ENCODE measurements at regions not wholly inside any gene's neighbourhood (a gene's known extent, or its start where the extent isn't known, plus 50 kb on each side); places are given as distances from the start of the nearest gene placed in this dataset.

DNA sequence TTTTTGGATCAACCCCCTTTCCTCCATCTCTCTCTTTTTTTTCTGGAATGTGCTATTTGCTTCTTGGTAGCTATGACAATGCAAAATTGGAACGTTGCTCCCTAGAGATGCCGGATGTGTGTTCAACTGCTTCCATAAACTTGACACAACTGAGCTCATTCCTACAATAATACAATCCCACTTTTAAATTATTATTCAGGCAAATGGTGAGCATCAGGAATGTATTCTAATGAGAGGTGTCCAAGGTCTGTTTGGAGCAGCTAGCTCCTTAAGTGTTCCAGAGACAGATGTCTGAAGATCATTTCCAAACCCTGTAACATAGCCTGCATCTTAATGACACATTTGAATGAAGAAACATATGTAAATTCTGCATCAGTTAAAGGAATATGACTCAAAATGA is 518.4 kb downstream of the TAF11L14 start:
- no peak overlapping the region for H3K27ac Mint-ChIP-seq
- H3K4me1 ChIP-seq (ENCODE audit: insufficient read depth): no peaks in the 10 kb centered on the region
- no peak overlapping the region for H3K4me3 Mint-ChIP-seq
- no peaks in the 10 kb centered on the region for H3K79me2 ChIP-seq (replicated peaks; ENCODE audit: insufficient read depth)
- H2AFZ ChIP-seq: no peak overlapping the region
- H3K36me3 ChIP-seq (ENCODE audit: insufficient read depth): no peaks in the 10 kb centered on the region
- no peak overlapping the region for H3K4me2 ChIP-seq
- no peak for DNase-seq (ENCODE audit: low spot score)
- peaks cover 3% of the 10 kb centered on the region; the same call in 1 of the 3 replicates for H3K36me3 Mint-ChIP-seq (ENCODE audit: low read depth)
- H3F3A ChIP-seq (replicated peaks; ENCODE audit: low read depth): no peaks in the 10 kb centered on the region
- peaks cover 2% of the 10 kb centered on the region for H3K27me3 Mint-ChIP-seq (ENCODE audit: insufficient read depth, low read depth, poor library complexity)
- ATAC-seq: no peak
- H3K27ac ChIP-seq (ENCODE audit: low read depth): no peak overlapping the region
- H3K27me3 ChIP-seq (ENCODE audit: insufficient read depth): no peaks in the 10 kb centered on the region
- no peaks in the 10 kb centered on the region for H3K9me3 Mint-ChIP-seq
- no peaks in the 10 kb centered on the region for H3K4me1 Mint-ChIP-seq
- H4K20me1 ChIP-seq (replicated peaks; ENCODE audit: insufficient read depth): no peaks in the 10 kb centered on the region
- TF ChIP-seq JUNB (IDR thresholded peaks at IDR 0.05; ENCODE audit: unreplicated experiment): no peak
- no peak for TF ChIP-seq STAT1 (IDR thresholded peaks at IDR 0.05; ENCODE audit: unreplicated experiment)
- TF ChIP-seq EZH2 (IDR thresholded peaks at IDR 0.05; ENCODE audit: low read depth, unreplicated experiment): no peak
- TF ChIP-seq, protein P1, sequence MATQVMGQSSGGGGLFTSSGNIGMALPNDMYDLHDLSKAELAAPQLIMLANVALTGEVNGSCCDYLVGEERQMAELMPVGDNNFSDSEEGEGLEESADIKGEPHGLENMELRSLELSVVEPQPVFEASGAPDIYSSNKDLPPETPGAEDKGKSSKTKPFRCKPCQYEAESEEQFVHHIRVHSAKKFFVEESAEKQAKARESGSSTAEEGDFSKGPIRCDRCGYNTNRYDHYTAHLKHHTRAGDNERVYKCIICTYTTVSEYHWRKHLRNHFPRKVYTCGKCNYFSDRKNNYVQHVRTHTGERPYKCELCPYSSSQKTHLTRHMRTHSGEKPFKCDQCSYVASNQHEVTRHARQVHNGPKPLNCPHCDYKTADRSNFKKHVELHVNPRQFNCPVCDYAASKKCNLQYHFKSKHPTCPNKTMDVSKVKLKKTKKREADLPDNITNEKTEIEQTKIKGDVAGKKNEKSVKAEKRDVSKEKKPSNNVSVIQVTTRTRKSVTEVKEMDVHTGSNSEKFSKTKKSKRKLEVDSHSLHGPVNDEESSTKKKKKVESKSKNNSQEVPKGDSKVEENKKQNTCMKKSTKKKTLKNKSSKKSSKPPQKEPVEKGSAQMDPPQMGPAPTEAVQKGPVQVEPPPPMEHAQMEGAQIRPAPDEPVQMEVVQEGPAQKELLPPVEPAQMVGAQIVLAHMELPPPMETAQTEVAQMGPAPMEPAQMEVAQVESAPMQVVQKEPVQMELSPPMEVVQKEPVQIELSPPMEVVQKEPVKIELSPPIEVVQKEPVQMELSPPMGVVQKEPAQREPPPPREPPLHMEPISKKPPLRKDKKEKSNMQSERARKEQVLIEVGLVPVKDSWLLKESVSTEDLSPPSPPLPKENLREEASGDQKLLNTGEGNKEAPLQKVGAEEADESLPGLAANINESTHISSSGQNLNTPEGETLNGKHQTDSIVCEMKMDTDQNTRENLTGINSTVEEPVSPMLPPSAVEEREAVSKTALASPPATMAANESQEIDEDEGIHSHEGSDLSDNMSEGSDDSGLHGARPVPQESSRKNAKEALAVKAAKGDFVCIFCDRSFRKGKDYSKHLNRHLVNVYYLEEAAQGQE (IDR thresholded peaks at IDR 0.05; ENCODE audit: unreplicated experiment): no peak
- no peak for TF ChIP-seq CREB1 (CRISPR knock-in tag; IDR thresholded peaks at IDR 0.05; ENCODE audit: low read depth)
- no peak for TF ChIP-seq ZNF114 (CRISPR knock-in tag; IDR thresholded peaks at IDR 0.05)
- TF ChIP-seq ZNF331 (CRISPR knock-in tag; IDR thresholded peaks at IDR 0.05; ENCODE audit: low read depth): no peak
- TF ChIP-seq, protein P2, sequence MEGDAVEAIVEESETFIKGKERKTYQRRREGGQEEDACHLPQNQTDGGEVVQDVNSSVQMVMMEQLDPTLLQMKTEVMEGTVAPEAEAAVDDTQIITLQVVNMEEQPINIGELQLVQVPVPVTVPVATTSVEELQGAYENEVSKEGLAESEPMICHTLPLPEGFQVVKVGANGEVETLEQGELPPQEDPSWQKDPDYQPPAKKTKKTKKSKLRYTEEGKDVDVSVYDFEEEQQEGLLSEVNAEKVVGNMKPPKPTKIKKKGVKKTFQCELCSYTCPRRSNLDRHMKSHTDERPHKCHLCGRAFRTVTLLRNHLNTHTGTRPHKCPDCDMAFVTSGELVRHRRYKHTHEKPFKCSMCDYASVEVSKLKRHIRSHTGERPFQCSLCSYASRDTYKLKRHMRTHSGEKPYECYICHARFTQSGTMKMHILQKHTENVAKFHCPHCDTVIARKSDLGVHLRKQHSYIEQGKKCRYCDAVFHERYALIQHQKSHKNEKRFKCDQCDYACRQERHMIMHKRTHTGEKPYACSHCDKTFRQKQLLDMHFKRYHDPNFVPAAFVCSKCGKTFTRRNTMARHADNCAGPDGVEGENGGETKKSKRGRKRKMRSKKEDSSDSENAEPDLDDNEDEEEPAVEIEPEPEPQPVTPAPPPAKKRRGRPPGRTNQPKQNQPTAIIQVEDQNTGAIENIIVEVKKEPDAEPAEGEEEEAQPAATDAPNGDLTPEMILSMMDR (conservative IDR thresholded peaks at IDR 0.05; ENCODE audit: low read depth in 2 of 2): no peak
- TF ChIP-seq, protein P3, sequence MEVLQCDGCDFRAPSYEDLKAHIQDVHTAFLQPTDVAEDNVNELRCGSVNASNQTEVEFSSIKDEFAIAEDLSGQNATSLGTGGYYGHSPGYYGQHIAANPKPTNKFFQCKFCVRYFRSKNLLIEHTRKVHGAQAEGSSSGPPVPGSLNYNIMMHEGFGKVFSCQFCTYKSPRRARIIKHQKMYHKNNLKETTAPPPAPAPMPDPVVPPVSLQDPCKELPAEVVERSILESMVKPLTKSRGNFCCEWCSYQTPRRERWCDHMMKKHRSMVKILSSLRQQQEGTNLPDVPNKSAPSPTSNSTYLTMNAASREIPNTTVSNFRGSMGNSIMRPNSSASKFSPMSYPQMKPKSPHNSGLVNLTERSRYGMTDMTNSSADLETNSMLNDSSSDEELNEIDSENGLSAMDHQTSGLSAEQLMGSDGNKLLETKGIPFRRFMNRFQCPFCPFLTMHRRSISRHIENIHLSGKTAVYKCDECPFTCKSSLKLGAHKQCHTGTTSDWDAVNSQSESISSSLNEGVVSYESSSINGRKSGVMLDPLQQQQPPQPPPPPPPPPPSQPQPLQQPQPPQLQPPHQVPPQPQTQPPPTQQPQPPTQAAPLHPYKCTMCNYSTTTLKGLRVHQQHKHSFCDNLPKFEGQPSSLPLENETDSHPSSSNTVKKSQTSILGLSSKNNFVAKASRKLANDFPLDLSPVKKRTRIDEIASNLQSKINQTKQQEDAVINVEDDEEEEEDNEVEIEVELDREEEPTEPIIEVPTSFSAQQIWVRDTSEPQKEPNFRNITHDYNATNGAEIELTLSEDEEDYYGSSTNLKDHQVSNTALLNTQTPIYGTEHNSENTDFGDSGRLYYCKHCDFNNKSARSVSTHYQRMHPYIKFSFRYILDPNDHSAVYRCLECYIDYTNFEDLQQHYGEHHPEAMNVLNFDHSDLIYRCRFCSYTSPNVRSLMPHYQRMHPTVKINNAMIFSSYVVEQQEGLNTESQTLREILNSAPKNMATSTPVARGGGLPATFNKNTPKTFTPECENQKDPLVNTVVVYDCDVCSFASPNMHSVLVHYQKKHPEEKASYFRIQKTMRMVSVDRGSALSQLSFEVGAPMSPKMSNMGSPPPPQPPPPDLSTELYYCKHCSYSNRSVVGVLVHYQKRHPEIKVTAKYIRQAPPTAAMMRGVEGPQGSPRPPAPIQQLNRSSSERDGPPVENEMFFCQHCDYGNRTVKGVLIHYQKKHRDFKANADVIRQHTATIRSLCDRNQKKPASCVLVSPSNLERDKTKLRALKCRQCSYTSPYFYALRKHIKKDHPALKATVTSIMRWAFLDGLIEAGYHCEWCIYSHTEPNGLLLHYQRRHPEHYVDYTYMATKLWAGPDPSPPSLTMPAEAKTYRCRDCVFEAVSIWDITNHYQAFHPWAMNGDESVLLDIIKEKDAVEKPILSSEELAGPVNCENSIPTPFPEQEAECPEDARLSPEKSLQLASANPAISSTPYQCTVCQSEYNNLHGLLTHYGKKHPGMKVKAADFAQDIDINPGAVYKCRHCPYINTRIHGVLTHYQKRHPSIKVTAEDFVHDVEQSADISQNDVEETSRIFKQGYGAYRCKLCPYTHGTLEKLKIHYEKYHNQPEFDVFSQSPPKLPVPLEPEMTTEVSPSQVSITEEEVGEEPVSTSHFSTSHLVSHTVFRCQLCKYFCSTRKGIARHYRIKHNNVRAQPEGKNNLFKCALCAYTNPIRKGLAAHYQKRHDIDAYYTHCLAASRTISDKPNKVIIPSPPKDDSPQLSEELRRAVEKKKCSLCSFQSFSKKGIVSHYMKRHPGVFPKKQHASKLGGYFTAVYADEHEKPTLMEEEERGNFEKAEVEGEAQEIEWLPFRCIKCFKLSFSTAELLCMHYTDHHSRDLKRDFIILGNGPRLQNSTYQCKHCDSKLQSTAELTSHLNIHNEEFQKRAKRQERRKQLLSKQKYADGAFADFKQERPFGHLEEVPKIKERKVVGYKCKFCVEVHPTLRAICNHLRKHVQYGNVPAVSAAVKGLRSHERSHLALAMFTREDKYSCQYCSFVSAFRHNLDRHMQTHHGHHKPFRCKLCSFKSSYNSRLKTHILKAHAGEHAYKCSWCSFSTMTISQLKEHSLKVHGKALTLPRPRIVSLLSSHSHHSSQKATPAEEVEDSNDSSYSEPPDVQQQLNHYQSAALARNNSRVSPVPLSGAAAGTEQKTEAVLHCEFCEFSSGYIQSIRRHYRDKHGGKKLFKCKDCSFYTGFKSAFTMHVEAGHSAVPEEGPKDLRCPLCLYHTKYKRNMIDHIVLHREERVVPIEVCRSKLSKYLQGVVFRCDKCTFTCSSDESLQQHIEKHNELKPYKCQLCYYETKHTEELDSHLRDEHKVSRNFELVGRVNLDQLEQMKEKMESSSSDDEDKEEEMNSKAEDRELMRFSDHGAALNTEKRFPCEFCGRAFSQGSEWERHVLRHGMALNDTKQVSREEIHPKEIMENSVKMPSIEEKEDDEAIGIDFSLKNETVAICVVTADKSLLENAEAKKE (CRISPR knock-in tag; IDR thresholded peaks at IDR 0.05): no peak
- TF ChIP-seq POLR2AphosphoS5 (IDR thresholded peaks at IDR 0.05; ENCODE audit: low read depth): no peak
- H3K9me2 ChIP-seq (ENCODE audit: insufficient read depth): peaks cover 8% of the 10 kb centered on the region; the same call in 1 of the 2 replicates
- H3K4me3 ChIP-seq: no peak overlapping the region
